ENCODE measurements at regions not wholly inside any gene's neighbourhood (a gene's known extent, or its start where the extent isn't known, plus 50 kb on each side); places are given as distances from the start of the nearest gene placed in this dataset.

GRCh38 chr1:29487291-29487690 lies 251.0 kb downstream of the PTPRU start:
- TF ChIP-seq CTCF (IDR thresholded peaks at IDR 0.05; ENCODE audit: low read depth, low read length, missing input control) (no peak), TAF1 (conservative IDR thresholded peaks at IDR 0.05) (no peak), SP1 (IDR thresholded peaks at IDR 0.05) (no peak)
